ENCODE measurements at regions not wholly inside any gene's neighbourhood (a gene's known extent, or its start where the extent isn't known, plus 50 kb on each side); places are given as distances from the start of the nearest gene placed in this dataset.

DNA sequence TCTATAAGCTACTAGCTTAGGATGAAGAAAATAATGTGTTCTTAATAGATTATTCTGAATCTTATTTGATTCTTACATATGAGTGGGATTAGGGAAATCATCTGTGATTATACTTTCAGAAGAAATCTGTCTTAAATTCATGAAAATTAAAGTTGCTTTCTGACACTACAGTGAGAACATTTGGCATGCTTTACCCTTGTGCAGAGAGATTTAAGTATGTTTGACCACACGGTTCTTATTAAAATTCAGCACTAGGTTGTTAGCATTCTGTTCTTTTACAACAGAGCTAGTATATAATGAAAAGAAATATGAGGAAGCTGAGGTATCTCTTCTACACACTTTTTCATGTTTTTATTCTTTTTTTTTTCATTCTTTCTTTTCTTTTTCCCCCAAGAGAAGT is 2723.9 kb downstream of the PCDH9 start:
- no peak overlapping the region for H2BK20ac ChIP-seq (ENCODE audit: low read depth, low read length)
- H3K27ac ChIP-seq (ENCODE audit: insufficient read depth, low read length) = no peak overlapping the region
- ATAC-seq (ENCODE audit: low read depth) = no peak
- ChIA-PET CTCF (no interaction called here), POLR2A (ENCODE audit: unreplicated experiment) (no interaction called here)
- in situ Hi-C loops (cut with MboI; ENCODE audit: low sequenced_read_pairs) (no loop called here), dilution Hi-C loops (cut with HindIII; ENCODE audit: low sequenced_read_pairs, unreplicated experiment) (no loop called here), intact Hi-C loops (cut with micrococcal nuclease) (no loop called here)
- no CpG with 5 or more reads among the region's 1 CpG for WGBS, 2 experiments (ENCODE audit: extremely low coverage in 2 of 2, insufficient read length in 1 of 2)
- H3K23ac ChIP-seq (ENCODE audit: low read depth, low read length) = no peak overlapping the region
- no peak overlapping the region for H2BK15ac ChIP-seq (ENCODE audit: low read depth, low read length)
- H3K4me3 ChIP-seq (ENCODE audit: insufficient read depth, low read depth, low read length) = no peak overlapping the region
- no peaks in the 10 kb centered on the region for H4K20me1 ChIP-seq (ENCODE audit: insufficient read depth, low read length)
- H2AK9ac ChIP-seq (replicated peaks; ENCODE audit: low read depth, low read length, poor library complexity) = no peak overlapping the region
- no peak overlapping the region for H4K8ac ChIP-seq (ENCODE audit: low read depth in 2 of 2, low read length in 2 of 2)
- H3K27me3 ChIP-seq (ENCODE audit: control insufficient read depth, insufficient read depth, low read length) = no peaks in the 10 kb centered on the region
- H2BK5ac ChIP-seq (ENCODE audit: low read depth, low read length, poor library complexity, severe bottlenecking) = no peak overlapping the region
- no peak for DNase-seq
- H3K9me3 ChIP-seq (ENCODE audit: control insufficient read depth, insufficient read depth, low read length) = no peaks in the 10 kb centered on the region
- H3K36me3 ChIP-seq (ENCODE audit: control insufficient read depth, insufficient read depth, low read length) = no peaks in the 10 kb centered on the region
- H2AFZ ChIP-seq (replicated peaks; ENCODE audit: low read length, poor library complexity) = no peak overlapping the region
- H3K4ac ChIP-seq (ENCODE audit: low read depth, low read length) = no peak overlapping the region
- H2BK120ac ChIP-seq (ENCODE audit: low read depth, low read length) = no peak overlapping the region
- TF ChIP-seq, protein P1, sequence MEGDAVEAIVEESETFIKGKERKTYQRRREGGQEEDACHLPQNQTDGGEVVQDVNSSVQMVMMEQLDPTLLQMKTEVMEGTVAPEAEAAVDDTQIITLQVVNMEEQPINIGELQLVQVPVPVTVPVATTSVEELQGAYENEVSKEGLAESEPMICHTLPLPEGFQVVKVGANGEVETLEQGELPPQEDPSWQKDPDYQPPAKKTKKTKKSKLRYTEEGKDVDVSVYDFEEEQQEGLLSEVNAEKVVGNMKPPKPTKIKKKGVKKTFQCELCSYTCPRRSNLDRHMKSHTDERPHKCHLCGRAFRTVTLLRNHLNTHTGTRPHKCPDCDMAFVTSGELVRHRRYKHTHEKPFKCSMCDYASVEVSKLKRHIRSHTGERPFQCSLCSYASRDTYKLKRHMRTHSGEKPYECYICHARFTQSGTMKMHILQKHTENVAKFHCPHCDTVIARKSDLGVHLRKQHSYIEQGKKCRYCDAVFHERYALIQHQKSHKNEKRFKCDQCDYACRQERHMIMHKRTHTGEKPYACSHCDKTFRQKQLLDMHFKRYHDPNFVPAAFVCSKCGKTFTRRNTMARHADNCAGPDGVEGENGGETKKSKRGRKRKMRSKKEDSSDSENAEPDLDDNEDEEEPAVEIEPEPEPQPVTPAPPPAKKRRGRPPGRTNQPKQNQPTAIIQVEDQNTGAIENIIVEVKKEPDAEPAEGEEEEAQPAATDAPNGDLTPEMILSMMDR (conservative IDR thresholded peaks at IDR 0.05; ENCODE audit: low read depth, low read length) = no peak
- TF ChIP-seq MXI1 (IDR thresholded peaks at IDR 0.05; ENCODE audit: borderline replicate concordance, low read depth, low read length) = no peak
- no peak for TF ChIP-seq RCOR1 (IDR thresholded peaks at IDR 0.05; ENCODE audit: insufficient replicate concordance, low read length)
- no peak for TF ChIP-seq MAFK (IDR thresholded peaks at IDR 0.05; ENCODE audit: low read depth, low read length)
- TF ChIP-seq NFE2L2 (IDR thresholded peaks at IDR 0.05; ENCODE audit: low read depth, low read length) = no peak
- no peak for TF ChIP-seq SMC3 (IDR thresholded peaks at IDR 0.05; ENCODE audit: low read depth, low read length)
- no peak for TF ChIP-seq BHLHE40 (IDR thresholded peaks at IDR 0.05; ENCODE audit: low read depth, low read length)
- TF ChIP-seq MAZ (IDR thresholded peaks at IDR 0.05; ENCODE audit: borderline replicate concordance, low read depth, low read length) = no peak
- no peak for TF ChIP-seq FOS (IDR thresholded peaks at IDR 0.05; ENCODE audit: low read depth, low read length)
- no peak for TF ChIP-seq USF2 (IDR thresholded peaks at IDR 0.05; ENCODE audit: low read depth, low read length)
- TF ChIP-seq RAD21 (IDR thresholded peaks at IDR 0.05; ENCODE audit: low read length) = no peak
- TF ChIP-seq RFX5 (IDR thresholded peaks at IDR 0.05; ENCODE audit: low read depth, low read length) = no peak
- no peak for TF ChIP-seq CHD1 (IDR thresholded peaks at IDR 0.05; ENCODE audit: low read depth, low read length)
- no peak for TF ChIP-seq CEBPB (IDR thresholded peaks at IDR 0.05; ENCODE audit: low read depth, low read length)
- no peak for TF ChIP-seq ELK1 (IDR thresholded peaks at IDR 0.05; ENCODE audit: borderline replicate concordance, low read depth, low read length)
- TF ChIP-seq POLR2A (IDR thresholded peaks at IDR 0.05; ENCODE audit: low read depth, low read length) = no peak
- no peak overlapping the region for H4K5ac ChIP-seq (ENCODE audit: low read depth, low read length)
- no TSS peak for BruUV-seq (replicated peaks)
- no peaks in the 10 kb centered on the region for H3K79me1 ChIP-seq (ENCODE audit: low read depth in 1 of 2, low read length in 2 of 2)
- H3K14ac ChIP-seq (replicated peaks; ENCODE audit: low read depth, low read length) = no peak overlapping the region
- H2AK5ac ChIP-seq (ENCODE audit: low read depth, low read length) = no peak overlapping the region
- no peak overlapping the region for H4K91ac ChIP-seq (ENCODE audit: insufficient read depth, low read depth, low read length)
- H3K4me2 ChIP-seq (ENCODE audit: low read depth, low read length) = no peak overlapping the region
- H3K9me1 ChIP-seq (ENCODE audit: insufficient read depth, low read length) = no peaks in the 10 kb centered on the region
- H3K18ac ChIP-seq (ENCODE audit: low read depth, low read length) = no peak overlapping the region
- H3K9ac ChIP-seq (ENCODE audit: low read depth, low read length) = no peak overlapping the region
- no peak overlapping the region for H3K56ac ChIP-seq (ENCODE audit: extremely low read depth, insufficient read depth, low read length)
- no peaks in the 10 kb centered on the region for H3K4me1 ChIP-seq (ENCODE audit: control insufficient read depth, insufficient read depth, low read length)
